ENCODE measurements at regions not wholly inside any gene's neighbourhood (a gene's known extent, or its start where the extent isn't known, plus 50 kb on each side); places are given as distances from the start of the nearest gene placed in this dataset.
"Not testable (repeated sequence)": the region's sequence is repeated elsewhere in the genome, so short reads cannot be mapped to it uniquely, and the experiment has no call there.

DNA sequence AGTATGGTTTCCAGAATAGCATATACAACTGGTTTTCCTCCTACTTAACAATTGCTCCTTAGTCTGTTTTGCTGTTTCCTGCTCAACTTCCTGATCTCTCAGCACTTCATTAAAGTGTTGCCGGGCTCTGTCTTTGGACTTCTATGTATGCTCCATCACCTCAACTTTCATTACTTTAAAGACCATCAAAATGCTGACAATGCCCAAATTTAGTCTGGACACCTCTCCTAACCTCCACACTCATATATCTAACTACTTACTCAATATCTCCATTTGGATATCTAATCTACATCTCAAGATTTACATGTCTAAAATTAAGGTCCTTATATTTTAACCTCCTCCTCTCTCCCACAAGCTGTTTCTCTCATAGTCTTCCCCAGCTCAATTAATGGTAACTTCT lies 54.4 kb upstream of the LGR5 start:
- no peak for FAIRE-seq
- TF ChIP-seq POLR2A (IDR thresholded peaks at IDR 0.05; ENCODE audit: low read depth, low read length): no peak
- no peak for DNase-seq (ENCODE audit: insufficient read length, low spot score)

DNA sequence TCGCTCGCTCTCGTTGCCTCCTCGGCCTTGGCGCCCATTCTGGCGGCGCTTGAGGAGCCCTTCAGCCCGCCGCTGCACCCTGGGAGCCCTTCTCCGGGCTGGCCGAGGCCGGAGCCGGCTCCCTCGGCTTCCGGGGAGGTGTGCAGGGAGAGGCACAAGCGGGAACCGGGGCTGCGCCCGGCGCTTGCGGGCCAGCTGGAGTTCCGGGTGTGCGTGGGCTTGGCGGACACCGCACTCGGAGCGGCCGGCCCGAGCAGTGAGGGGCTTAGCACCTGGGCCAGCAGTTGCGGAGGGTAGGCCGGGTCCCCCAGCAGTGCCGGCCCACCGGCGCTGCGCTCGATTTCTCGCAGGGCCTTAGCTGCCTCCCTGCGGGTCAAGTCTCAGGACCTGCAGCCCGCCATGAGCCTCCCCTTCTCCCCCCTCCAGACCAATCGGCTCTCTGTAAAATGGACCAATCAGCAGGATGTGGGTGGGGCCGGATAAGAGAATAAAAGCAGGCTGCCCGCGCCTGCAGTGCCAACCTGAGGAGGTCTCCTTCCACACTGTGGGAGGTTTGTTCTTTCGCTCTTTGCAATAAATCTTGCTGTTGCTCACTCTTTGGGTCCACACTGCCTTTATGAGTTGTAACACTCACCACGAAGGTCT lies 62.8 kb upstream of the LGR5 start:
- not testable (repeated sequence) for DNase-seq (ENCODE audit: insufficient read length, low spot score); FAIRE-seq

- no peak for TF ChIP-seq POLR2A (IDR thresholded peaks at IDR 0.05; ENCODE audit: low read depth, low read length)
- FAIRE-seq (no peak), DNase-seq (ENCODE audit: insufficient read length, low spot score) (no peak)
Observed at GRCh38 chr12:71371122-71371521, 68.5 kb upstream of the LGR5 start.

- FAIRE-seq (no peak), DNase-seq (ENCODE audit: insufficient read length, low spot score) (no peak)
- TF ChIP-seq POLR2A (IDR thresholded peaks at IDR 0.05; ENCODE audit: low read depth, low read length): no peak
Observed at GRCh38 chr12:71360013-71360412, 79.6 kb upstream of the LGR5 start.

DNA sequence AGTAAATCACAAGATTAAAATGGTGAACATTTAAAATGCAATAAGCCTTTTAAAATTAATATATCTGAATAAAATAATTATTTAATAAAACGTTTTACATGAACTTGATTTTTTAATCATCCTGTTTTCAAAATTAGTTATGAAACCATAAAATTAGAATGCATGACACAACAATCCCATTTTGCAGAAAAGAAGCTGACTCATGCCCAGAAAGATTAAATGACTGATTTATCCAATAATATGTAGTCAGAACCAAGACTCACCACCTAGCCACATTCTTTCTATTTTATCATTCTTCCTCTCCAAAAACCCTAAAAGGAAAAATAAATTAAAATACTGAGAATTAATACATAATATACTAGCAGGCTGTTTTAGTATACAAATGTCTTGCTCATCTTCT lies 83.0 kb upstream of the LGR5 start:
- no peak for TF ChIP-seq POLR2A (IDR thresholded peaks at IDR 0.05; ENCODE audit: low read depth, low read length)
- DNase-seq (ENCODE audit: insufficient read length, low spot score) (no peak), FAIRE-seq (no peak)

DNA sequence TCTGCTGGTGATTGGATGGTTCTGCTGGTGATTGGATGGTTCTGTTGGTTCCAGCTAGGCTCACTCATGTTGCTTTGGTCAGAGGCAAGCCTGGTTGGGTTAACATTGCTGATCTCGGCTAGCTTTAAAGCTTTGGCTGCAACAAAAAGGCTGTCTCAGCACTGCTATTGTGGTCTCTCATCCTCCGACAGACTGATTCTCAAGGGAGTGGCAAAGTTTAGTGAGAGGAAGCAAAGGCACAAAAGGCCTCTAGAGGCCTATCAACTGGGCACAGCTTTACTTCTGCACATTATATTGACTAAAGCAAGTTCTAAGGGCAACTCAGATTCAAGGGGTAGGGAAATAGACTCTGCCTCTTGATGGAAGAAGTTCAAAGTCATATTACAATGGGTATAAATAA lies 84.7 kb upstream of the LGR5 start:
- FAIRE-seq (no peak), DNase-seq (ENCODE audit: insufficient read length, low spot score) (no peak)
- TF ChIP-seq POLR2A (IDR thresholded peaks at IDR 0.05; ENCODE audit: low read depth, low read length): no peak

DNA sequence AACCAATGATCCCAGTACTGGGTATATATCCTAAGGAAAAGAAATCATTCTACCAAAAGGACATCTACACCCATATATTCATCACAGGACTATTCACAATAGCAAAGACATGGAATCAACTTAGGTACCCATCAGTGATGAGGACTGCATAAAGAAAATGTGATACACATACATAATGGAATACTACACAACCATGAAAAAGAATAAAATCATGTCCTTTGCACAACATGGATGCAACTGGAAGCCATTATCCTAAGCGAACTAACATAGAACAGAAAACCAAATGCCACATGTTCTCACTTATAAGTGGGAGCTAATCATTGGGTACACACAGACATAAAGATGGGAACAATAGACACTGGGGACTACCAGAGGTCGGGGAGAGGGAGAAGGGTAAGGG lies 86.0 kb upstream of the LGR5 start:
- DNase-seq (ENCODE audit: insufficient read length, low spot score) (no peak), FAIRE-seq (no peak)
- no peak for TF ChIP-seq POLR2A (IDR thresholded peaks at IDR 0.05; ENCODE audit: low read depth, low read length)

DNA sequence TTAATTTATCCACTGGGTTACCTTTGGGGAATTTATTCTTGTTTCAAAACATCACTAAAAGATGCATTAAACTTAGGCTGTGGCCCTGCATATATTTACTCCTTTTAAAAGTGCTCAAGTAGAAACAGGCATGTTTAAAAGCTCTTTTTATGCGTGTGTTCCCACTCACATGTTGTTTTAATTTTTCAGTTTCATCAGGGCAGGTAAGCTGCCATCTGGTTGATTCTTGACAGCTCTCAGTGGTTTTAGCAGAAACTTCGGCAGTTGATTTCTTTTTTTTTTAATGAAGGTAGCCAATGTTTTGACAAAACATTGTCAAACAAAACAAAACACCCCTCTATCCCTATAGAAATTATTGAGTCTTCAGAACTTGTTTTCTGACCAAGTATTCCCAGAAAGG lies 89.6 kb upstream of the LGR5 start:
- no peak for FAIRE-seq

GRCh38 chr12:71338933-71339332 lies 100.7 kb upstream of the LGR5 start:
- no peak for FAIRE-seq
- TF ChIP-seq POLR2A (IDR thresholded peaks at IDR 0.05; ENCODE audit: low read depth, low read length): no peak
- no peak for DNase-seq (ENCODE audit: insufficient read length, low spot score)

More for the DNA sequence above, 89.6 kb upstream of the LGR5 start:
- TF ChIP-seq POLR2A (IDR thresholded peaks at IDR 0.05; ENCODE audit: low read depth, low read length): no peak
- no peak for DNase-seq (ENCODE audit: insufficient read length, low spot score)

GRCh38 chr12:71335963-71336257 lies 103.7 kb upstream of the LGR5 start:
- FAIRE-seq (no peak), DNase-seq (ENCODE audit: insufficient read length, low spot score) (no peak)
- TF ChIP-seq POLR2A (IDR thresholded peaks at IDR 0.05; ENCODE audit: low read depth, low read length): no peak

DNA sequence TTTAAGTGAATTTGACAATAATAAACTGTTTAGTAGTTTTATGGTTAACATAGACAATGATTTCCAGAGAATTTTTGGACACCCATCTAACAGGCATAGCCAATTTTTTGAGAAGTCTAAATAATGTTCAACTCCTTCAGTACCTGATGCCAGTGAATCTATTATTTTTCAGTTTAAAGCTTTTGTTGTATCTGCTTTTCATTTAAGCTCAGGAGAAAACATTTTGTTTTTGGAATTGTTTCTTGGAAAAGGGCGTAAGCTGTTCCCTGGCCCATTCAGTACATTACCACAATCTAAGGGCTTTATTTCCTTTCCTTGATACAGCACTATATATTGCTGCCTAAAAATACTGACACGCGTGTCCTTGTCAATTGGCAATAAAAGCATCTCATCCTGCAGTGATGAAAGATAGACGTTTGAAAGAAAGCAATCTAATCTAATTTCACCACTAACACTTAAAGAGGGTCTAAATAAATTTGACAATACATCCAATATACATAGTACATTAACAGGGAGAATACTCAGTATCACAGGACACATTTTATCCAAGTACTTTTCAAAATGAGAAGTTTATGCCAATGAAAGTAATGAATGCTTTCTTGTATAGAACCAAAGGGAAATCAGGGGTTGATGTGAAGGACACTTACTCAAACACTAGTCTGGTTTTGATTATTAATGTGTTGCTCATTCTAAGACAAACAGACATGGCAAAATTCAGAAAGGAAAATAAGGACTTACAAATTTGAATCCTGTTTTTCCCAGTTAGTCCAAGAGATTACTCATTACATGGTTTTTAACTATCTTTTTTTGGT lies 104.2 kb upstream of the LGR5 start:
- FAIRE-seq (no peak), DNase-seq (ENCODE audit: insufficient read length, low spot score) (no peak)
- TF ChIP-seq POLR2A (IDR thresholded peaks at IDR 0.05; ENCODE audit: low read depth, low read length): no peak

DNA sequence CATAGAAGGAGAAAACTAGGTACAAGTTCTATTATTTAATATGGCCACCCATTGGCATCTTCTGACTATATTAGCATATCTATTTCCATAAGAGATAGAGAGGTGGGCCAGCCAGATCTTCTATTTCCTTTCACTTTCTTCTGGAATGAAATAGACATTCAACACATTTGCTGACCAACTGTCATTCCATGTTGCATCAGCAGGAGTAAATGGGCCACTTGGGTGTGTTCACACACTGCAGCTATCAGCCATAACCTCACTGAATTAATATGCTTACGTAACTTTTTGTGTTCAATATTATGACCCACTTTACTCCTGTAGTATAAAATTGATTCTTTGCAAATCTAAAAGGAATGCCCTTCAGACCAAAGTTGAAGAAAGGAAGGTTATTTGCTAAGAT lies 106.2 kb upstream of the LGR5 start:
- FAIRE-seq: no peak
- TF ChIP-seq POLR2A (IDR thresholded peaks at IDR 0.05; ENCODE audit: low read depth, low read length): no peak

GRCh38 chr12:71329956-71330355 lies 109.6 kb upstream of the LGR5 start:
- DNase-seq (ENCODE audit: insufficient read length, low spot score) (no peak), FAIRE-seq (no peak)
- no peak for TF ChIP-seq POLR2A (IDR thresholded peaks at IDR 0.05; ENCODE audit: low read depth, low read length)

More for the DNA sequence above, 106.2 kb upstream of the LGR5 start:
- DNase-seq (ENCODE audit: insufficient read length, low spot score): no peak

DNA sequence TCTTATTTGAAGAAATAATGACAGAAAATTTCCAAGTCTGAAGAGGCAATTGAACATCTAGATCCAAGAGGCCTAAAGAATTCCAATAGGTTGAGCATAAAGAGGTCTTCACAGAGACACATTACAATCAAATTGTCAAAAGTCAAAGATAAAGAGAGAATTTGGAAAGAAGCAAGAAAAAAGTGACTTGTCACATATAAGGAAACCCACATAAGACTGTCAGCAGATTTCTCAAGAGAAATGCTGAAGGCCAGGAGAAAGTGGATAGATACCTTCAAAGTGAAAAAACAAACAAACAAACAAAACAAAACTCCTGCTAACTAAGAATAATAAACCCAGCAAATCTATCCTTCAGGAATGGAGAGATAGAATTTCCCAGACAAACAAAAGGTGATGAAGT lies 118.1 kb upstream of the LGR5 start:
- TF ChIP-seq POLR2A (IDR thresholded peaks at IDR 0.05; ENCODE audit: low read depth, low read length): no peak
- no peak for FAIRE-seq

GRCh38 chr12:71321130-71321529 lies 118.5 kb upstream of the LGR5 start:
- no peak for FAIRE-seq
- TF ChIP-seq POLR2A (IDR thresholded peaks at IDR 0.05; ENCODE audit: low read depth, low read length): no peak
- no peak for DNase-seq (ENCODE audit: insufficient read length, low spot score)

More for the DNA sequence above, 118.1 kb upstream of the LGR5 start:
- no peak for DNase-seq (ENCODE audit: insufficient read length, low spot score)
